Prostate gland (tissue), 2 donors: ENCODE measurements at regions not wholly inside any gene's neighbourhood (a gene's known extent, or its start where the extent isn't known, plus 50 kb on each side); places are given as distances from the start of the nearest gene placed in this dataset.
"Not testable (repeated sequence)": the region's sequence is repeated elsewhere in the genome, so short reads cannot be mapped to it uniquely, and the experiment has no call there.

Experiments used
- DNase-seq: peaks from one replicate; pipeline ENCODE4 v3.0.0-alpha.2; 2019; ENCODE audit warnings: low spot score
- H3K27ac ChIP-seq, 2 donors: fragments of 200-600 bp; sonication (generic); 2 replicates each; pipeline ENCODE4 v1.5.1; 2017 to 2019
- H3K27me3 ChIP-seq: fragments of 200-600 bp; sonication (generic); replicated peaks from 2 replicates; pipeline ENCODE4 v1.5.1; 2019; ENCODE audit not compliant: insufficient read depth
- H3K36me3 ChIP-seq, 2 donors: fragments of 200-600 bp; sonication (generic); 1 replicate in 1 of 2; 2 replicates in 1 of 2; pipeline versions ENCODE4 v1.5.1 to v1.8.1; 2017 to 2019
- H3K4me1 ChIP-seq: fragments of 200-600 bp; sonication (generic); replicated peaks from 2 replicates; pipeline ENCODE4 v1.5.1; 2019
- H3K4me3 ChIP-seq, 2 donors: fragments of 200-600 bp; sonication (generic); 2 replicates each; pipeline ENCODE4 v1.5.1; 2017 to 2019
- H3K9me3 ChIP-seq: fragments of 200-600 bp; sonication (generic); 2 replicates; pipeline ENCODE4 v1.5.1; 2017
- CTCF ChIP-seq, 4 experiments: fragments of 200-600 bp in 2 of 4; fragments of 450-650 bp in 2 of 4; sonication (generic) in 2 of 4; IDR thresholded peaks; 1 replicate in 3 of 4; 2 replicates in 1 of 4; pipeline ENCODE4 v1.5.1; 2016 to 2019; ENCODE audit warnings: antibody characterized with exemption in 4 of 4, mild to moderate bottlenecking in 2 of 4, moderate library complexity in 2 of 4
- POLR2A ChIP-seq: fragments of 450-650 bp; IDR thresholded peaks from one replicate; pipeline ENCODE4 v1.6.1; 2016; ENCODE audit warnings: antibody characterized with exemption, mild to moderate bottlenecking
- POLR2AphosphoS5 ChIP-seq: sonication (generic); formaldehyde crosslinking; IDR thresholded peaks from one replicate; pipeline ENCODE4 v1.6.1; 2017; ENCODE audit warnings: antibody characterized with exemption
- WGBS: methylation state at CpG from one replicate; pipeline ENCODE4 v1.1.5; 2018; 5-methylcytosine and 5-hydroxymethylcytosine counted together
- intact Hi-C: fragments of 100-400 bp; cut with DNase I; formaldehyde crosslinking; loops from one replicate; pipeline ENCODE4 v1.14.2; 2022

DNA sequence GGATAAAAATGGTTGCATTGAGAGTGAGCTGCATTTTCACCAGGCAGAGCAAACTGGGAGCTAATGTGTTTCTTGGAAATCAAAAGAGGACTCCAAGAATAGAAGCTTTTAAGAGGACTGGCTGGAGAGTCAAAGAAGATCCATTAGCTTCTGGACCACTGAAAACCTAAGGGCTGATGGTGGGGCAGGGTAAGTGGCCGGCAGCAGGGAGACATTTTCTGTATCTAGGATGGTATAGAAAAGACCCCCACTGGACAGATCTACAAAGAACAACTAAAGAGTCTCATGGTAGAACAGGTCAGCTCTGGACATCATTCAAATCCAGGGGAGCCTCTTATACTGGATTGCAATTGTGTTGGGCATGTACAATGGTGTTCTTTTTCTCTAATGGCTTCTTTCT is 262.3 kb downstream of the PTGER3 start:
- 92% methylated on average over 1 of the region's 1 CpG for WGBS
- TF ChIP-seq POLR2A (no peak), CTCF (IDR thresholded peaks at IDR 0.05) (no peak), POLR2AphosphoS5 (no peak)
- Histone ChIP-seq H3K4me3 (no peak overlapping the region), H3K36me3 (no peaks in the 10 kb centered on the region), H3K9me3 (no peaks in the 10 kb centered on the region), H3K4me1 (no peaks in the 10 kb centered on the region), H3K27me3 (no peaks in the 10 kb centered on the region), H3K27ac (no peak overlapping the region)
- no peak for DNase-seq
- intact Hi-C loops = no loop called here

GRCh38 chr1:70790232-70790923 is 257.2 kb downstream of the PTGER3 start:
- no peak for DNase-seq
- Histone ChIP-seq H3K27ac (no peak overlapping the region), H3K36me3 (no peaks in the 10 kb centered on the region), H3K9me3 (no peaks in the 10 kb centered on the region), H3K4me3 (no peak overlapping the region), H3K27me3 (no peaks in the 10 kb centered on the region), H3K4me1 (no peaks in the 10 kb centered on the region)
- WGBS = 76% methylated on average over 5 of the region's 5 CpGs
- TF ChIP-seq POLR2A (no peak), CTCF (IDR thresholded peaks at IDR 0.05) (no peak), POLR2AphosphoS5 (no peak)
- intact Hi-C loops = no loop called here

GRCh38 chr1:70795064-70795463 is 252.6 kb downstream of the PTGER3 start:
- DNase-seq, H3K4me3 ChIP-seq, H3K36me3 ChIP-seq, intact Hi-C loops, H3K9me3 ChIP-seq, H3K27ac ChIP-seq, H3K27me3 ChIP-seq, H3K4me1 ChIP-seq: not testable (repeated sequence)
- WGBS = 79% methylated on average over 1 of the region's 1 CpG

DNA sequence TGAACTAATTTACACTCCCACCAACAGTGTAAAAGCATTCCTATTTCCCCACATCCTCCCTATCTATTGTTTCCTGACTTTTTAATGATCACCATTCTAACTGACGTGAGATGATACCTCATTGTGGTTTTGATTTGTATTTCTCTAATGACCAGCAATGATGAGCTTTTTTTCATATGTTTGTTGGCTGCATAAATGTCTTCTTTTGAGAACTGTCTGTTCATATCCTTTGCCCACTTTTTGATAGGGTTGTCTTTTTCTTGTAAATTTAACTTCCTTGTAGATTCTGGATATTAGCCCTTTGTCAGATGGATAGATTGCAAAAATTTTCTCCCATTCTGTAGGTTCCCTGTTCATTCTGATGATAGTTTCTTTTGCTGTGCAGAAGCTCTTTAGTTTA is 251.3 kb downstream of the PTGER3 start:
- WGBS = 84% methylated on average over 1 of the region's 1 CpG
- H3K9me3 ChIP-seq, H3K4me1 ChIP-seq, DNase-seq, H3K27me3 ChIP-seq, H3K36me3 ChIP-seq, H3K27ac ChIP-seq, intact Hi-C loops, H3K4me3 ChIP-seq: not testable (repeated sequence)

DNA sequence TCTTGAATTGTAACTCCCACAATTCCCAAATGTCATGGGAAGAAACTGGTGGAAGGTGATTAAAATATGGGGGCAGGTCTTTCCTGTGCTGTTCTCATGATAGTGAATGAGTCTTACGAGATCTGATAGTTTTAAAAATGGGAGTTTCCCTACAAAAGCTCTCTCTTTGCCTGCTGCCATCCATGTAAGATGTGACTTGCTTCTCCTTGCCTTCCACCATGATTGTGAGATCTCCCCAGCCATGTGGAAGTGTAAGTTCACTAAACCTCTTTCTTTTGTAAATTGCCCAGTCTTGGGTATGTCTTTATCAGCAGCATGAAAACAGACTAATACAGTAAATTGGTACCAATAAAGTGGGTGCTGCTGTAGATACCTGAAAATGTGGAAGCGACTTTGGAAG is 245.0 kb downstream of the PTGER3 start:
- H3K36me3 ChIP-seq, H3K4me3 ChIP-seq, H3K9me3 ChIP-seq, H3K4me1 ChIP-seq, H3K27me3 ChIP-seq, DNase-seq, intact Hi-C loops, H3K27ac ChIP-seq: not testable (repeated sequence)
- WGBS = 89% methylated on average over 2 of the region's 2 CpGs

GRCh38 chr1:70805641-70806040 is 242.0 kb downstream of the PTGER3 start:
- TF ChIP-seq POLR2AphosphoS5 = no peak
- TF ChIP-seq CTCF (IDR thresholded peaks at IDR 0.05) = no peak
- no peak for TF ChIP-seq POLR2A
- WGBS = 85% methylated on average over 6 of the region's 6 CpGs

More at GRCh38 chr1:70805641-70806040, 242.0 kb downstream of the PTGER3 start:
- H3K36me3 ChIP-seq = no peaks in the 10 kb centered on the region
- intact Hi-C loops = no loop called here
- no peak for DNase-seq
- no peak overlapping the region for H3K27ac ChIP-seq
- H3K27me3 ChIP-seq = no peaks in the 10 kb centered on the region
- H3K4me3 ChIP-seq = no peak overlapping the region
- H3K4me1 ChIP-seq = no peaks in the 10 kb centered on the region
- H3K9me3 ChIP-seq = no peaks in the 10 kb centered on the region
